ENCODE measurements at regions not wholly inside any gene's neighbourhood (a gene's known extent, or its start where the extent isn't known, plus 50 kb on each side); places are given as distances from the start of the nearest gene placed in this dataset.
A peak's percentile ranks its signal among the peaks of the same experiment; 100 is the strongest.
"Not testable (repeated sequence)": the region's sequence is repeated elsewhere in the genome, so short reads cannot be mapped to it uniquely, and the experiment has no call there.

- DNase-seq, result no peak
Observed at GRCh38 chr2:186405842-186406241, 80.2 kb upstream of the ZC3H15 start.

- DNase-seq, result no peak
Observed at GRCh38 chr2:186407611-186408010, 78.4 kb upstream of the ZC3H15 start.

- no peak for DNase-seq
Observed at GRCh38 chr2:186410802-186411201, 75.3 kb upstream of the ZC3H15 start.

DNA sequence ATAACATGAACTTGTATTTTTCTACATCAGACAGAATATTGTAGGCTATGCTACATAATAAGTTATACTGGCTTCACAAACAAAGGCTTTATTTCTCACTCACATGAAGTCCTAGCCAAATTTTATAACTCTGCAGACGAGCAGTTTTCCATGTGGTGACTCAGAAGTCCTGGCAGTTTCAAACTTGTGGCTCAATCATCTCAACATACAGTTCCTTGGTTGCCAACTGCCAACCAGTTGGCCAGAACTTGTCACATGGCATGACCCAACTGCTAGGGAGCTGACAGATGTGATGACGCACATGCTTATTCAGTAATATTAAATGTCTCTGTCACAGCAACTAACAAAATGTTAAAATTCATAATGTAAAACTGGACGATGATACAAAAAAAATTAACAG is 63.8 kb upstream of the ZC3H15 start:
- no peak for DNase-seq

GRCh38 chr2:186423481-186423880 is 62.6 kb upstream of the ZC3H15 start:
- no peak for DNase-seq

DNA sequence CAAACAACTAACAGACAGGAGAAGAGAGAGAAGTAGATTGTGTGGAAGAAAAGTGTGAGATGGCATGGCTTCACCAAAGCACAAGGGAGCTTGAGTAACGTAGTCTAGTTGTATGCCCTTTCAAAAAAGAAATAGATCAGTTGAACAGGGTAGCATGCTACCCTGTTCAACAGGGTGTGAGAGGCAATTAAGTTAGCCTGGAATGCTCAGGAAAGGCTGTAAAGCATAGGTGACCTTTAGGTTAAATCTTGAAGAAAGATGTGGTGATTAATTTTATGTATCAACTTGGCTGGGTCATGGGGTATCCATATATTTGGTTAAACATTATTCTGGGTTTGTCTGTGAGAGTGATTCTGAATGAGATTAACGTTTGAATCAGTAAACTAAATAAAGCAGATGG is 61.8 kb upstream of the ZC3H15 start:
- DNase-seq, result no peak

DNA sequence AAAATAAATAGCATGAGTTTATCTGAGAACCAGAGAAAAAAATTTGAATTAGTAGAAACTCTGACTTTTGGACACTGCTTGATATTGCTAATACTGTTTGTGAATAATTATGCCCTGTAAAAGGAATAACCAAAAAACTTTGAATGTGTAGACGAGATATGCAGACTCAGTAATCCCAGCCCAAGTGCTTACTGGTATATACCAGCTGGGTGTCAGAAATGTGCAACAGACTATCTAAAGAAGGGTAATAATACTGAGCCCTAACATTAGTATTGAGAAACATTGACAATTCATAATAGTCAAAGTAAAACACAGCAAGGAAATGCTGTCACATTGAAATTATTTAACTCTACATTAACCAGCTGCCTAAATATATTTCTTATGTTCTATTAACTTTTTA is 60.5 kb upstream of the ZC3H15 start:
- no peak for DNase-seq

DNA sequence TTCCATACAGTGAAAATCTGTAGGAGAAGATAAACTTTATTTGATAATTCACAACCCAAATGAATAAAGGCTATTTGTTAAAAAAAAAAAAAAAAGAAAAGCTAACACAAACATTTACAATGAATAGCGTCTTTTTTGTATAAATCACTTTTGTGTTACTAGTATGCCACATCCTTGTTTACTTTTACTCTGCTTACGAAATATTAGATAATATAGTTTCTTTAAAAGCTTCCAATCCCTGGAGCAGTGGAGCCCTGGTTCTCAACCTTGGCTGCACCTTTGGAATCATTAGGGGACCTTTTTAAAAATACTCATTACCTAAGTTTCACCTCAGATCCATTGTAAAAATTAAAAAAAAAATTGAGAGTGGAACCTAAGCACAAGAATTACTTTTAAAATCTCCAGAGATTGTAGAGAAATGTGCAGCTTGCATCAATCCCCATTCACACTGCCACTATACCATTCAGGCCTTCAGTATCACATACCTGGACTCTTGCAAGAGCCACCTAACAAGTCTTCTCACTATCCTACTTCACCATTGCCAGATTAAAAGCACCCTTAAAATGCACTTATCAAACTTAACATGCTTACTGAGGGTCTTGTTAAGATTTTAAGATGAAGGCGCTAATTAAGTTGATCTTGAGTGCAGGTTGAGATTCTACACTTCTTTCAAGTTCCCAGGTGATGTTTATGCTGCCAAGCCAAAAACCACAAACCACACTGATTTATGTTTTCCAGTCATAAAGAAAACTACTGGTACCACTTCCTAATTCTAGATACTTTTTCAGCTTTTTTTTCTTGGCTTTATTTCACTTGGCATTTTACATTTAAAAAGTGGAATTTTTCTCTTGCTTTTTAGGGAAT is 59.7 kb upstream of the ZC3H15 start:
- peak; percentile 4 for DNase-seq

DNA sequence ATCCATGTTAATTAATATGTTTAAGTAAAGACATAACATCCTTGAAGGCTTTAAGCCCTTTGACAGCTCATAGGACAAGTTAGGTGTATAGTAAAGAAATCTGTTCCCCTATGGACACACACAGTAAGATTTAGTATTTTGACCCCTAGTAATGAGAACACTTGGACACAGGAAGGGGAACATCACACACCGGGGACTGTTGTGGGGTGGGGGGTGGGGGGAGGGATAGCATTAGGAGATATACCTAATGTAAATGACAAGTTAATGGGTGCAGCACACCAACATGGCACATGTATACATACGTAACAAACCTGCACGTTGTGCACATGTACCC is 59.1 kb upstream of the ZC3H15 start:
- not testable (repeated sequence) for DNase-seq

DNA sequence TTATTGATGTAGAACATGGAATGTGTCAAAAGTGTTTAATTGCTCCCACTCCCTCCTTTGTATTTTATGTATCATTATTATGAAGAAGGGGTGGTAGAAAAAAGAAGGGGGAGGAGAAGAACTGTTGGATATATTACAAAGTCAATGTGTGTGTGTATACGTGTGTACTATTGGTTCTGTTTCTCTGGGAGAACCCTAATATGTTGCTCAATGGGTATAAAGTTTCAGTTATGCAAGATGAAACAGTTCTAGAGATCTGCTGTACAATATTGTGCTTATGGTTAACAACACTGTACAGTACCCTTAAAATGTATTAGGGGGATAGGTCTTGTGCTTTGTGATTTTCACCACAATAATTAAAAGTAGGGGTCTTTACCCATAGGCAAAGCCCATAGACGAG is 58.1 kb upstream of the ZC3H15 start:
- DNase-seq, result no peak

GRCh38 chr2:186429104-186429503 is 57.0 kb upstream of the ZC3H15 start:
- DNase-seq, result no peak

DNA sequence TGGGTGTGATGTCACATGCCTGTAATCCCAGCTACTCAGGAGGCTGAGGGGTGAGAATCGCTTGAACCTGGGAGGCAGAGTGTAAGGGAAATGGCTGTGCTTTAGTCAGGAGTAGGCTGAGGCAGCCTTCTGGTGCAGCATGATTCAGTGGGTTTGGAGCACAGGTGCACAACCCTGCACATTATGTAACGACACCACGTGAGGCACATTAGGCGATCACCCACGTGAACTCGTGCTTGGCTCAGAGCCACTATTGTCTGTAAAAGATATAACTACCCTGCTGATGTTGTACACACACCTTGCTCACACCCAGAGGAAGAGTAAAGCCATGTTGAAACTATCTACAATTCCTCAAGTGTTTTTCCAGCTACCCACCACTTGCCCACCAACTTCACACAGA is 54.8 kb upstream of the ZC3H15 start:
- DNase-seq, result no peak

DNA sequence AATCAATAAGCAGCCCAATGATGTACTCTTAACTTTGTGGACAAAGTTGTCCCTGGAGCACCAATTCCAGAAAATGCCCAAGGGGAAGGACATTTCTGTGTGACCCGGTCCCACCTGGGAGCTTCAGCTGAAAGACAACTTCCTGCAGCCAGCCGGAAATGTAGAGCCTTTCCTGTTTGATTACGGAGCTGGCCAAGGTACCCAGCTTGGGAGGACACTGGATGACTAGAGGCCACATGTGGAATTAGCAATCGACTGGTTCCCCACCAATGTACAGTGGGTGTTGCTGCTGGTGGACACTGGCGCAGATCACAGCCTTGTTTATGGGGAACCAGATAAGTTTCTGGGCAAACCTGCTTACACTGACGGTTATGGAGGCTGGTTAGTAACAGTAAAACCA is 53.0 kb upstream of the ZC3H15 start:
- no peak for DNase-seq

- no peak for DNase-seq
Observed at GRCh38 chr2:186433777-186434432, 52.2 kb upstream of the ZC3H15 start.
